Activated naive CD8-positive, alpha-beta T cell treated with anti-CD3 and anti-CD28 coated beads, Interleukin-2, amount 10 ng/mL, durations not matched to agents 7 days and 5 days (primary cell): ENCODE measurements at regions not wholly inside any gene's neighbourhood (a gene's known extent, or its start where the extent isn't known, plus 50 kb on each side); places are given as distances from the start of the nearest gene placed in this dataset.

Experiments used
- ATAC-seq: fragments of 150-1000 bp; cut with Tn5 transposase; one replicate; pipeline ENCODE4 v1.10.0; 2021; ENCODE audit warnings: low read depth, moderate library complexity
- POLR2A ChIA-PET: fragments of 350-600 bp; sonication (Branson Sonifier 250); formaldehyde crosslinking; loops from one replicate; lab custom pipeline; 2021; ENCODE audit warnings: antibody characterized with exemption; lab: Charles Lee
- DNase-seq: peaks from one replicate; pipeline ENCODE4 v3.0.0; 2021
- H3K27ac Mint-ChIP-seq: one replicate; pipeline ENCODE4 v1.8.0; 2022; ENCODE audit warnings: mild to moderate bottlenecking, mixed read lengths
- H3K27me3 Mint-ChIP-seq: one replicate; pipeline ENCODE4 v1.8.0; 2022; ENCODE audit warnings: mild to moderate bottlenecking, moderate library complexity, mixed read lengths
- H3K36me3 Mint-ChIP-seq: one replicate; pipeline ENCODE4 v1.8.0; 2021; ENCODE audit warnings: mild to moderate bottlenecking, mixed read lengths
- H3K4me1 Mint-ChIP-seq: one replicate; pipeline ENCODE4 v1.8.0; 2021; ENCODE audit warnings: mixed read lengths
- H3K4me3 Mint-ChIP-seq: one replicate; pipeline ENCODE4 v1.8.0; 2022; ENCODE audit warnings: mild to moderate bottlenecking, moderate library complexity, mixed read lengths
- H3K9me3 Mint-ChIP-seq: one replicate; pipeline ENCODE4 v1.8.0; 2021; ENCODE audit warnings: mixed read lengths

DNA sequence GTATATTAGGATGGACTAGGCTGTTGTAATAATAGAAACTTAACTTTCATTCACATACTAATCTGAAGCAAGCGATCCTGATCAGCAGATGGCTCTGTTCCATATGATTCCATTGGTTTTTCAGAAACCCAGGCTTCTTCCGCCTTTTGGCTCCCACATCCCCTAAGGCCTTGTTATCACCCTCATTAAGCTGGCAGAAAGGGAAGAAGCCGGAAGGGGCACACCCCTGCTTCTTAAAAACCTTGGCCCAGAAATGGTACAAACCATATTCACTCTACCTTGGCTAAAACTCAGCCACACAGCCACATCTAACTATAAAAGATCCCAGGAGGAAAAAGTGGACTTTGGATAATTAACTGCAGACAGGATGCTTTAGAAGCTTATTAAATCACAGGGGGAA lies 329.2 kb downstream of the PCNX1 start:
- ATAC-seq: no peak
- Mint-ChIP-seq H3K27ac (no peak overlapping the region), H3K36me3 (peaks cover 2% of the 10 kb centered on the region), H3K27me3 (peaks cover 7% of the 10 kb centered on the region), H3K4me3 (no peak overlapping the region), H3K9me3 (no peaks in the 10 kb centered on the region), H3K4me1 (peaks cover 10% of the 10 kb centered on the region)
- no peak for DNase-seq
- POLR2A ChIA-PET: no interaction called here

DNA sequence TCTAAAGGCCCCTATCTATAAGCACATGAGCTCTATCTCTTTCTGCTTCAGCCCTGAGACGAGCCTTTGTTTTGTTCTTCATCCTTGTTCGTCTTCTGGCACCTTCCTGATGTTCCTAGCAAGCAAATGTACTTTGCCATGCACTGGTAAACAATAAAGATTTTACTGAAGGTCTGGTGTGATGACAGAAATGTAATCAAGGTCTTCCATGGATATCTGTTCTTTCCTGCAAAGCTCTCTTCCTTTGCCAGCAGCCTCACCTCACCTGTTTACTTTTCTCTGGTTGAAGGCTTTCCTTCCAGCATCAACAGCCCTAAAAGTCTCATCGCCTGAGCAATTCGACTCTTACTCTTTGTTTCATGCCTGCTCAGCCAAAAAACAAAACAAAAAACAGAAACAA lies 330.3 kb downstream of the PCNX1 start:
- no peak overlapping the region for H3K4me3 Mint-ChIP-seq
- no peaks in the 10 kb centered on the region for H3K9me3 Mint-ChIP-seq
- no peak for DNase-seq
- POLR2A ChIA-PET: no interaction called here
- no peak for ATAC-seq
- peaks cover 8% of the 10 kb centered on the region for H3K4me1 Mint-ChIP-seq
- H3K27me3 Mint-ChIP-seq: peaks cover 7% of the 10 kb centered on the region
- no peak overlapping the region for H3K27ac Mint-ChIP-seq
- H3K36me3 Mint-ChIP-seq: peaks cover 2% of the 10 kb centered on the region

- H3K36me3 Mint-ChIP-seq: peaks cover 2% of the 10 kb centered on the region
- ATAC-seq: no peak
These were observed 331.6 kb downstream of the PCNX1 start for GRCh38 chr14:71238835-71239234.

DNA sequence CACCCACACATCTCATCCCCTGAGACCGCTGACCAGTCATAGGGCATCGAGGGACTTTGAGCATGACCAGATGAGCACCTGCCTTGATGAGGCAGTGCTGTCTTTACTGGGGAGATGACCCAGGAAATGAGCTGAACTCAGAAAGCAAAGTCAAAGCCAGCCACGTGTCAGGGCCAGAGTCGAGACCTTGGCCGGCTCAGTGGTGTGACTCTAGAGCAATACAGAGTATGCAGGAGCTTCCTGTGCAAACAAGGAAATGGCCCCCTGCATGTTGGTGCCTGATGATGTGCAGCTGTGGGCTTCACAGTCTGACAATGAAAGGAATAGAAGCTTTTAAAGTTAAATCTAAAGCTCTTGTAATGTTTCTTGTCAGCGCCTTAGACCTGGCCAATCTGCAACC lies 332.9 kb downstream of the PCNX1 start:
- H3K27ac Mint-ChIP-seq: peak overlapping the region; percentile 26
- DNase-seq: no peak
- peaks cover 5% of the 10 kb centered on the region for H3K36me3 Mint-ChIP-seq
- H3K9me3 Mint-ChIP-seq: no peaks in the 10 kb centered on the region
- H3K27me3 Mint-ChIP-seq: peaks cover 7% of the 10 kb centered on the region
- POLR2A ChIA-PET: no interaction called here
- H3K4me3 Mint-ChIP-seq: no peak overlapping the region
- ATAC-seq: peak; percentile 65
- peaks cover 20% of the 10 kb centered on the region for H3K4me1 Mint-ChIP-seq

More at GRCh38 chr14:71238835-71239234, 331.6 kb downstream of the PCNX1 start:
- no peak for DNase-seq
- H3K27ac Mint-ChIP-seq: no peak overlapping the region
- POLR2A ChIA-PET: no interaction called here
- H3K4me1 Mint-ChIP-seq: peaks cover 10% of the 10 kb centered on the region
- H3K9me3 Mint-ChIP-seq: no peaks in the 10 kb centered on the region
- H3K4me3 Mint-ChIP-seq: no peak overlapping the region
- H3K27me3 Mint-ChIP-seq: peaks cover 7% of the 10 kb centered on the region

DNA sequence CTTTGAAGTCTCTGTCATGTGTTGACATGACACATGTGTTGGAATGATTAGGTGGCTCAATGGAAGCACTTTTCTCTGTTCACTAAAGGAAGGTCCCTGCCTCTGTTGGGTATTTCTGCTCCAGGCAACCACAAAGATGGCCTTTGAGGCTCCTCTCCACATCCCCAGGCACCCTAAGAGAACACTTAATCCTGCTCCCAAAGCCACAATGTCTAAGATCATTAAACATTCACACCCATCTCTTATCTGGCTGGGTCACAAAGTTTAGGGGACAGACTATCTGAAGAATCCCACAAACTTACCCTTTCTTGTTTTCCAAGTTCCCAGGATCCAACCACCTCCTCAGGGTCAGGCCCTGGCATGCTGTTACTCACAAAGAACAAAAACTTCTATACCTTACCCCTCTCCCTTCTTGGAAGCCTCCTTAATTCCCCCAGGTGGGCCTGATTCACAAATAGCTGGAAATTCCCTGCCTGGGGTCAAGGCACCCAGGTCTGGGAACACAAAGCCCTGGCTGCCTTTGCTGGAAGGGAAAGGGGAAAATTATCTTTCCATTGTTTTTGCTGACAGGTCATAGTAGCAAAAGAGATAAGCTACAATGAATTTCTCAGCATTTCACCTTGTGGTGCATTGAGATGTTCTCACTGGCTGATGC lies 333.7 kb downstream of the PCNX1 start:
- ATAC-seq: no peak

DNA sequence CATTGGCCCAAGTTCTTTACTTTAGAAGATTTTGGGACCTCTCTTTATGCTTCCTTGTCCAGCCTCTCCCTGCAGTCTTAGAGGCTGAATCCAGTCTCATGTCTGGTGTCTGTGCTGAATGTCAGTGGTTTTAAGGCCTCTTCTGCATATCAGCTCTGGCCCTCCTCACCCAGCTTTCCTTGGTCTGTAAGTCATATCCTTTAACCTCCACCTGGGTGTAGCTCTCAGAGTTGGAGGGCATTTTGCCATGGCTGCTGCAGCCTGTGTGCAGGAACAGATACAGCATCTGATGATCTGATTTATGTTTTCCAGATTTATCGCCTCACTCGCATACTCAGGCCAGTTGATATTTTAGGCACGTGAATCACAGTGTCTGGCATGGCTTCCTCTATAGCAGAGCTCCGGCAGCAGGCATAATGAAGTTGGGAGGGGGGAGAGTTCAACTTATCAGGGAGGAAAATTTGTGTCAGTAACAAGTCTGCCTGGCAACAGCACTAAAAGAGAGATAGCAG lies 335.0 kb downstream of the PCNX1 start:
- DNase-seq (no peak), ATAC-seq (no peak)
- peaks cover 4% of the 10 kb centered on the region for H3K9me3 Mint-ChIP-seq
- H3K4me1 Mint-ChIP-seq: peaks cover 38% of the 10 kb centered on the region
- H3K27me3 Mint-ChIP-seq: peaks cover 2% of the 10 kb centered on the region
- H3K27ac Mint-ChIP-seq: no peak overlapping the region
- POLR2A ChIA-PET: interaction anchor here (0.6 kb wide), 1 partner anchor 84 kb away, joined by 4 read pairs; no protein-coding TSS in a partner anchor
- H3K4me3 Mint-ChIP-seq: no peak overlapping the region
- H3K36me3 Mint-ChIP-seq: peaks cover 17% of the 10 kb centered on the region

More for the DNA sequence above, 333.7 kb downstream of the PCNX1 start:
- peaks cover 27% of the 10 kb centered on the region for H3K4me1 Mint-ChIP-seq
- H3K4me3 Mint-ChIP-seq: no peak overlapping the region
- H3K27me3 Mint-ChIP-seq: peaks cover 5% of the 10 kb centered on the region
- H3K9me3 Mint-ChIP-seq: no peaks in the 10 kb centered on the region
- no peak overlapping the region for H3K27ac Mint-ChIP-seq
- H3K36me3 Mint-ChIP-seq: peaks cover 9% of the 10 kb centered on the region
- POLR2A ChIA-PET: no interaction called here
- DNase-seq: no peak

DNA sequence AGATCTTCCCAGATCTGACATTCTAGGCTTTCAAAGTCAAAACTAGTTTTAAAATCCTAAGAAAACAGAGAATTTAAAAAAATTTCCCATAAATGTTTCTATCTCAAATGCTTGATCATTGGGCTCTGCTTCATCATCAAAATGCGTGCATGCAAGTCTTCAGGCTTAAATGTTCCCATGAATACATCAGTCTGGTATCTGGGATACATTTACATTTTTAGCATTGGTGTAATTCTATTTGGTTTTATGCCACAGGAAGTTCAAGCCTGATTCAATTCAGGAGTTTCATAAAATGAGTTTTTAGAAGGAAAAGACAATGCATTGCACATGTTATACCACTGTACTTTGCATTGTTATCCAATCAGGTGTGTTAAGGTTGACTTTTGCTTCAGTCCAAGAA lies 336.4 kb downstream of the PCNX1 start:
- no peaks in the 10 kb centered on the region for H3K27me3 Mint-ChIP-seq
- no peak for DNase-seq
- H3K9me3 Mint-ChIP-seq: peaks cover 13% of the 10 kb centered on the region
- POLR2A ChIA-PET: no interaction called here
- ATAC-seq: no peak
- H3K27ac Mint-ChIP-seq: no peak overlapping the region
- H3K36me3 Mint-ChIP-seq: peaks cover 30% of the 10 kb centered on the region
- H3K4me1 Mint-ChIP-seq: peaks cover 46% of the 10 kb centered on the region
- no peak overlapping the region for H3K4me3 Mint-ChIP-seq

DNA sequence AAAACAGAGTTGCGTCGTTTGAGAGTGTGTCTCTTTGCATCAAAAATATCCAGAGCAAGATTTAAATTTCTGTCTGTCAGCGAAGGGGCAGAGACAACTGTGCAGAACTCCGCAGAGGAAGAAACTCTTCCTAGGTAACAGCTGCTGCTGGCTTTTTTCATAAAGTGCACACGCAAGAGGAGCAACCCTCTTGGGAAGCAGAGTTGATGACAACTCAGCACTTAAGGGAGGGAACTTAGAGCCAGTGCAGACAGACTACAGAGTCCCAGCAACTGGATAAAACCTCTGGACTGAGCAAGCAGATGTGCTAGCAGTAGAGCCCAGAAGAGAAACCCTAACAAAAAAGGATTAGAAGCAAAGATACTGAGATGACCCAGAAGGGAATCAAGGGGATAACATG lies 337.1 kb downstream of the PCNX1 start:
- Mint-ChIP-seq H3K36me3 (peaks cover 30% of the 10 kb centered on the region), H3K4me3 (no peak overlapping the region), H3K27me3 (no peaks in the 10 kb centered on the region), H3K9me3 (peaks cover 13% of the 10 kb centered on the region), H3K27ac (peak overlapping the region; percentile 44), H3K4me1 (peaks cover 46% of the 10 kb centered on the region)
- POLR2A ChIA-PET: no interaction called here
- DNase-seq: no peak
- ATAC-seq: no peak

- DNase-seq: no peak
- Mint-ChIP-seq H3K36me3 (peaks cover 31% of the 10 kb centered on the region), H3K9me3 (peaks cover 14% of the 10 kb centered on the region), H3K27me3 (no peaks in the 10 kb centered on the region), H3K27ac (peak overlapping the region; percentile 93), H3K4me3 (peak overlapping the region; percentile 54), H3K4me1 (peaks cover 43% of the 10 kb centered on the region)
- POLR2A ChIA-PET: interaction anchor here (0.7 kb wide), 1 partner anchor 16 kb away, joined by 4 read pairs; no protein-coding TSS in a partner anchor
- peak; percentile 82 for ATAC-seq
These were observed 338.6 kb downstream of the PCNX1 start for GRCh38 chr14:71245659-71246361.

GRCh38 chr14:71246539-71246938 lies 339.3 kb downstream of the PCNX1 start:
- peaks cover 43% of the 10 kb centered on the region for H3K4me1 Mint-ChIP-seq
- POLR2A ChIA-PET: interaction anchor here (0.7 to 1.3 kb wide), 2 partner anchors 17 to 74 kb away, joined by 4 to 7 read pairs; partner anchors contain the start of gene SIPA1L1

GRCh38 chr14:71247106-71247505 lies 339.8 kb downstream of the PCNX1 start:
- H3K36me3 Mint-ChIP-seq: peaks cover 31% of the 10 kb centered on the region
- POLR2A ChIA-PET: interaction anchor here (1.3 kb wide), 1 partner anchor 74 kb away, joined by 7 read pairs; the partner anchor contains the start of gene SIPA1L1
- no peak for ATAC-seq
- H3K9me3 Mint-ChIP-seq: peaks cover 17% of the 10 kb centered on the region
- peaks cover 43% of the 10 kb centered on the region for H3K4me1 Mint-ChIP-seq
- H3K27ac Mint-ChIP-seq: peak overlapping the region; percentile 76
- DNase-seq: no peak
- H3K27me3 Mint-ChIP-seq: no peaks in the 10 kb centered on the region
- peak overlapping the region; percentile 48 for H3K4me3 Mint-ChIP-seq

More at GRCh38 chr14:71246539-71246938, 339.3 kb downstream of the PCNX1 start:
- ATAC-seq: peak; percentile 51
- peaks cover 17% of the 10 kb centered on the region for H3K9me3 Mint-ChIP-seq
- DNase-seq: no peak
- no peaks in the 10 kb centered on the region for H3K27me3 Mint-ChIP-seq
- peaks cover 31% of the 10 kb centered on the region for H3K36me3 Mint-ChIP-seq
- H3K4me3 Mint-ChIP-seq: peak overlapping the region; percentile 54
- peak overlapping the region; percentile 93 for H3K27ac Mint-ChIP-seq

GRCh38 chr14:71248194-71248593 lies 340.9 kb downstream of the PCNX1 start:
- DNase-seq (no peak), ATAC-seq (no peak)
- Mint-ChIP-seq H3K27me3 (no peaks in the 10 kb centered on the region), H3K27ac (no peak overlapping the region), H3K4me1 (peaks cover 43% of the 10 kb centered on the region), H3K9me3 (peaks cover 17% of the 10 kb centered on the region), H3K36me3 (peaks cover 31% of the 10 kb centered on the region), H3K4me3 (no peak overlapping the region)
- POLR2A ChIA-PET: no interaction called here

- Mint-ChIP-seq H3K4me1 (peaks cover 31% of the 10 kb centered on the region), H3K4me3 (no peak overlapping the region), H3K27ac (no peak overlapping the region), H3K27me3 (no peaks in the 10 kb centered on the region), H3K36me3 (peaks cover 28% of the 10 kb centered on the region), H3K9me3 (peaks cover 22% of the 10 kb centered on the region)
- POLR2A ChIA-PET: no interaction called here
- DNase-seq: no peak
- no peak for ATAC-seq
These were observed 343.1 kb downstream of the PCNX1 start for GRCh38 chr14:71250347-71250746.
